HS-5 (cell line): ENCODE measurements at regions not wholly inside any gene's neighbourhood (a gene's known extent, or its start where the extent isn't known, plus 50 kb on each side); places are given as distances from the start of the nearest gene placed in this dataset.

Experiments used
- DNase-seq: peaks from one replicate; pipeline ENCODE4 v3.0.0-alpha.2; 2012; ENCODE audit warnings: low read depth

DNA sequence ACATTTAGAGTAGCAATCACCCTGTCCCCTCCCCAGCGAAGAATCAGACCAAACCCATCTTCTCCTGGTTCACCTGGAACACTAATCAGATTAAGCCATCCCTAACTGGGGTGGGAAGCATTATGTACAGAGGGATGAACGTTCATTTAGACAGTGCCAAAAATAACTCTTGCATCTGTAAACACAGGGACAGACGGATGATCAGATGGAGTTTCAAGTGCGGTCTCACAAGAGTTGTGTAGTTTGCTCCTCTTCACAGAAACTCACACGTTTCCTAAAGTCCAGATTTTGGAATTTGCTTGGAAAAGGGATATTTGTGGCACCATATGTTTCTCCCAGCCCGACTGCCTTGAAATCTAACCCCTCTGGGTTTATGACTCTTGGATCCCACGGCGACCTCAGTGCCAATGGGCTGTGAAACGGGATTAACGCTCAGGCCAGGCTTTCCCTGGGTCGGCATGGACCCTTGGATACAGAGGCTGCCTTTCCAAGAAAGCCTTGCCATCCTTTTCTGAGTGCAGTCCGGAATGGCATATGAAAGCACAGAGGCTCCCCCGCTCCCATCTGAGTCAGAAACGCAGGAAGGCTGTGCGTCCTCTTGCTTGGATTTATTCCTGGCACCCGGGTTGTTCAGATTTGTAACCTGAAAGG is 293.2 kb upstream of the HABP2 start:
- no peak for DNase-seq

DNA sequence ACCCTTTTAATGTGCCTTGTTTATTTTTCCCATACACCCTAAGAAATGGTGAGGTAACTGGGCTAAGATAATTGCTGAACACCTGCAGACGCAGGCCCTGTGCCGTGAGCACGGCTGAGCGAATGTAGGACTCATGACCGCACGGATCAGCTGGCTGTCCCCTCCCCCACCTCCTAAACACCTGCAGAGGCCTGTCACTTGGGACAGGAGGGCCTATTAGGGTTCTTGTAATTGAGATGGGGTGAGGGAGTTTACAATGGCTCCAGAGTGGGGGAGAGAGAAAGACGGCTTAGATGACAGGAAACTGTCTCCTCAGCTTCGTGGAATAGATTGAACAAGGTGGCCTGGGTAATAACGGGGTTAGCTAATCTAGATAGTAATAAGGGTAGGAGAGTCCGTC is 291.7 kb upstream of the HABP2 start:
- no peak for DNase-seq

DNA sequence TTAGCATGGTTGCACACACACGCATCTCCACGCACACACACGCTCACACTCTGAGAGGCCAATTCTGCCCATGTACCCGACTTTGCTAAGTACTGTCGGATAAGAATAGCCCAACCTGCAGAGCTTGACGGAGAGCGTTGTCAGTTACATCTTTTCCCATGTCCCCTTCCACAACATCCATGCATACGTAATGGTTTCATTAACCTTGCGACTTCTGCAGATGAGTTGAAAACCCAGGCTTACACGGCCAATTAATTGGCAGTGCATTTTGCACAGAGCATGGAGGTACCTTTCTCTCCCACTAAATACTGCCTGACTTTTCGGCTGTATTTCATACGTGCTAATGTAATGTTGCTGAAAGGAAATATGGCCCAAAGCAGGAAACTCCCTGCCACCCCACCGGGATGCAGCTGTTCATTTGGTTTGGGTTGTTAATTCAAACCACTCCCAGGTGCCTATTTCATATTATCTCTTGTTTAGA is 291.2 kb upstream of the HABP2 start:
- DNase-seq: no peak

DNA sequence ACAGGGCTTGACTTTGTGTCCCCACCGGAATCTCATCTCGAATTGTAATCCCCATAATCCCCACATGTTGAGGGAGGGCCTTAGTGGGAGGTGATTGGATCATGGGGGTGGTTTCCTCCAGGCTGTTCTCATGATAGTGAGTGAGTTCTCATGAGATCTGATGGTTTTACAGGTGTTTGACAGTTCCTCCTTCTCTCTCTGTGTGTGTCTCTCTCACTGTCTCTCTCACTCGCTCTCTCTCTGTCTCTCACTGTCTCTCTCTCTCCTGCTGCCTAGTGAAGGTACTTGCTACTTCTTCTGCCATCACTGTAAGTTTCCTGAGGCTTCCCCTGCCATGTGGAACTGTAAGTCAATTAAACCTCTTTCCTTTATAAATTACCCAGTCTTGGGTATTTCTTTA is 289.8 kb upstream of the HABP2 start:
- no peak for DNase-seq

DNA sequence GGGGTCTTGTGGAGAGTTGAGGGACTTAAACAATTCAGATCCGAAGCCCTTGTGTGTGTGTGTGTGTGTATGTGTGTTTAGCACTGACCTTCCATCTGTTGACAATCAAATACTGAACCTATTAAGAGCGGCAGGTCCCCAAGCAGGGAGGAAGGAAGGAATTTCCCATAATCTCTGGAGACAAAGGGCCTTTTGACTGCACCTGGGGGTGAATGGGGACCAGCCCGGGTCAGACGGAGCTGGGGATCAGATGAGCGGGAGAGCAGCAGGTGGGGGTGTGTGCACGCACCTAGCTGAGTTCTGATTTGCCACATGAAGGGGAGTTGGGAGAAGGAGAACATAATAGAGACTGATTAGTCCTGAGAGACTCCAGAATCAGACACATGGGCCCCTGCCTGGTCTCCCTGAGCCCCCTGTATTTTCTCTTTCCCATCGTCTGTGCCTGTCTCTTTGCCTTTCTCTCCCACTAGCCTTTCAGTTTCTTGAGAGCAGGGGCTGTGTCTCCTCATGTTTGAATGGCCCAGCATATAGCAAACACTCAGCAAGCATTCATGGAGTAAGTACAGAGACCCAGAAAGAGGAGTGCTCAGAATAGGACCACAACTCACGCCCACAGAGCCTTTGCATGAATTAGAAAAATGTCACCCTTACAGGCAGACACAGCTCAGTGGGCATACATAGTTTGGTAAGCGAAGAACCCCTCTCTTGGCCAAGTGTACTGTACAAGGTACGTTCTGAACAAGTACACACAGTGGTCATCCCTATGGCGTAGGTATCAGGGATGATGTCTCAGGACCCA is 288.3 kb upstream of the HABP2 start:
- DNase-seq: no peak

DNA sequence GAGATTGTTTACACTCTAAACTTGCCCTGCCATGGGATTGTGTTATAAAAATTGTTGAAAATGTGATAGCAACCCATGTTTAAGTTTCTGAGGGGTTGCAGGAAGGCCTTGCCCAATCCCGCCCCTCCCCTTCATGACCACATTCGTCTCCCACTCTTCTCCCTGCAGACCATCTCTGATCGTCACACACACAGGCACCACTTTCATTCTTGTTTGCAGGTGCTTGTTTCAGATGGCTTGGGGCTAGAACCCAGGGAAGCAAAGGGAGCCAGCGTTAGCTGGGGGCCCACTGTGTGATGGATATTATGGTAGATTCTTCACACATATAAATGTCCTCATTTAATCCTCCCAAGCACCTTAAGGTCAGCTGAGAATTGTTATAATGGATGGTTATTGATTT is 286.7 kb upstream of the HABP2 start:
- DNase-seq: no peak

DNA sequence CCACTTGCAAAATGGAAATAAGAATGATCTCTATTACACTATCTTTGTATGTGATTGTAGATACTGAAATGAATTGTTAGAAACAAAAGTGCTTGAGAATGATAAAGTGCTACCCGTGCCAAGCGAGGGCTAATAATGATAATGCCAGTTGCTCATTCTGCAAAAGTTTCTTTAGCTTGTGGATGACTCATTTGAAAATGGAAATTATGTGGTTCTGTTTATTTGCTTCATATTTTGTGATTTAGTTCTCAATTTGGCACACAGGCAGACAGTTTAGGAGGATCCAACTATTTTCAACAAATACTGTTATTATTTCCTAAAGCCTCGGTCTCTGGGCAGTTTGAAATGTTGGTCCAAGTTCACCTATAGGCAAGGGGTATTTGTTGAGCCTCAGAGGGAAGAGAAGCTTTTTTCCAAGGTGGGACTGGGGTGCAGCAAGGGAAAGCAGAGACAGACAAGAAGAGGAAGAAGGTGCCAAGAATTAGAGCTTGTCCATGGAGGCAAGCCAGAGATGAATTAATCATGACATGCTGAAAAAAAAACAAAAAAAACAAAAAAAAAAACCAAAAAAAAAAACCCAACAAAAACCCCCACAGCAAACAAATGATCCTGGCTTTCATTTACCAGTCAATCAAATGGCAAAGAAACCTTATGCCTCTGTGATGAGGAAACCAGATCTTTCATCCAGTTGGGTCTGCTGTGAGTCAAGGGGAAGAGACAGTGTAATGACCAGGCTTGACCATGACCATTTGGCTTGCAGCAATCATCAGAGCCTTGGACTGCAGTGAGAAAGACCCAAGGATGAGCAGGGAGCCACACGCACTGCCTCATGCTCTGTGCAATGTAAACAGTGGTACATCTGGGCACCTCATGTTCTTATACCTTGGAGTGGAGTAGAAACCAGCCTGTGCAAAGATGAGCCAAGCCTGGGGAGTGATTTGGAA is 285.0 kb upstream of the HABP2 start:
- DNase-seq: no peak

DNA sequence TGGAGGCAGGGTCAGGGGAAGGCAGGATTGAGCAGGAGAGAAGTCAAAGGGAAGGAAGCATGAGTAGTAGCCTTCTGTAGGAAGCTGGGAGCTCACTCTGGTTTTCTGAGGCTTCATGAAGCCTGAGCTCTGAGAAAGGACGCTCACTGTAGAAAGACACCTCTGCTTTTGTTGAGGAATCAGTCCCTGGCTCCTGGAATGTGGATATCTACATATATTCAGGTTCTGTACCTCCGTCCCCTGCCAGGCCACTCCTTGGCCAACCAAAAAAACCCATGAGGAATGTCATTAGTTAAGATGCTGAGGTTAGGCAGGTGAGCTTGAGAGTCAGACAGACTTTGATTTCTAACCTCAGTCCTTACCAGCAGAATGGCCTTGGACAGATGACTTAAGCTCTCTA is 283.5 kb upstream of the HABP2 start:
- no peak for DNase-seq

DNA sequence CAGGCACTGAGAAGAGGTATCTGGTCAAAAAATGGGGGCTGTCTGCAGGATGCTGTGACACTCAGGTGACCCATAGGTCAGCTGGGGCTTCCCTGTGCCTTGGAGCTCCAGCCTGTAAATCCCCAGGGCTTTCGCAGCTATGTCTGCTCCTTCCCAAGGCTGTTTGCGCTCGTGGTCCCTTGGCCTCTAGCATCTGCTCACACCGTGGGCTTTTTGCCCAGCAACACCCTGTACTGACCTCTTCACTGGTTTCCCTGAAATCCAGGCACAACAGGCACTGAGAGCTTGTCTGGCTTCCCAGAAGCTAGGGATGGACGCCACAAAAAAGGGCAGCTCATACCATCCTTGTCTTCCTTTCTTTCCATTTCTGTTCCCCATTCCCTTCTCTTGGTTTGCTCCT is 280.3 kb upstream of the HABP2 start:
- no peak for DNase-seq

DNA sequence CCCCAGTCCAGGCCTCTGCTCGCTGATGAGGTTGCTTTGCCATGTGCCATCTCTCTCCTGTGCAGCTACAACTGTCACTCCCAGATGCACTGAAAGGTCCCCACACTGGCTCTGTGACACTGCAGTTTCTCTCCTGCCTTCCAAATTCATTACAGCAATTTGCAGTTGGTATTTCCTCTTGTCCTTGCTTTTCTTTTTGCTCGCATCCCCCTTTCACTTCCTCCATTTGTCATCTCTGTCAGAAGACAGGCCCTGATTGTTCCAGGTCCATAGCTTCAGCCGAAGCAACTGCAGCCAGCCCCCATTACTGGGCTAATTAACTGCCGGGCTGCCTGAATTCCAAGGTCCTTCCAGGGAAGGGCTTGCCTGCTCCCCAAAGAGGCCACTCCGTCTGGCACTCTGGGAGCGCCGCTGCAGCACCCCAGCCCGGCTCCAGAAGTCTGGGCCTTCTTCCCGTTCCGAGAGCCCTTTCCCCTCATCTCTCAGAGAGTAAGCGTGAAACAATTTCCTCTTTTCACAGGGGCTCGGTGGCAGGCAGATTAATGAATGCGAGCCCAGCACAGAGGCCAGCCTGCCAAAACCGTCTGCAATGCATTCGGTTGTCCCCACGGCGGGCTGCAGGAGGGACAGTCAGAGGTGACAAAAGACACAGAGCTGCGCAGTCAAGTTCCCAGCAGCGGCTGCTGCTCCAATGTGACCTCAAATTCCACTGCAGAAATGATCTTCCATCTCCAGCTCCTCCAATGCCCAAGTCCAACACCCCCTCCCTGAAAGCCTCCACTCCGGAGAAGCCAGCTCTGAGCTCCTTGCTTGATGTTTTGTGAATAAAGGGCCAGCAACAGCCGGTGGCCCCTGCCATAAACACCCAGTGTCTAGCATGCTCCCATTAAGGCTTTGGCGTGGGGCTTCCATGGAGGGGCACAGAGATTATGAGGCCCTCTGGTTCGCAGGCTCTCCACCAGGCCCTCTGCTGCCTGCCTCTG is 279.4 kb upstream of the HABP2 start:
- no peak for DNase-seq

DNA sequence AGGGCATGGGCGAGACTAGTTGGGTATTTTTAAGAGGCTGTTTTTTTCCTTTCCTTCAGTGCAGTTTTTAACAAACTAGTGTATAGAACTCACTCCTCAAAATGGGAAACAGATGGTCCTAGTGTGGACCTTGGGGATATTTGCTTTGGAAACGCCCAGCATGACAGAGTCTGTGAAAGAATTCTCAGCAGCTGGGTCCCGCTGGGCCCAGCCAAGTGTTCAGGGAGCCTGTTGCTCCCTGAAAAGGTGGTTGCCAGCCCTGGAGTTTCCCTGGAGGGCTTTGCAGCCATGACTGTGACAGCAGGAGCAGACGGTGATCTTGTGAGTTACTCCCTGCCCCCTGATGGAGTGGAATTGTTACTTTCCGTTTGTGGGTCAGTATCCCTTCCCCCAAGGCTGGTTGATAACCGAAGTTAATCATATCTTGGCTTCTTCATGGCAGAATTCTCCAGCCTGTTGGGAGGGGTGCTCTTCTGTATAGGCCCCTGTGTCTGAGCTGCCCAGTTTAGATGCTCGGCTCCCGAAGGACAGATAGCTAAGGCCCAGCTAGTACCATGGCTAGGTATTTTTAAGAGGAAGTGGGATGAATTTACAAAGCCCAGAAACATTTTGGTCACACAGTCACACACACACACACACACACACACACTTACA is 278.6 kb upstream of the HABP2 start:
- no peak for DNase-seq

DNA sequence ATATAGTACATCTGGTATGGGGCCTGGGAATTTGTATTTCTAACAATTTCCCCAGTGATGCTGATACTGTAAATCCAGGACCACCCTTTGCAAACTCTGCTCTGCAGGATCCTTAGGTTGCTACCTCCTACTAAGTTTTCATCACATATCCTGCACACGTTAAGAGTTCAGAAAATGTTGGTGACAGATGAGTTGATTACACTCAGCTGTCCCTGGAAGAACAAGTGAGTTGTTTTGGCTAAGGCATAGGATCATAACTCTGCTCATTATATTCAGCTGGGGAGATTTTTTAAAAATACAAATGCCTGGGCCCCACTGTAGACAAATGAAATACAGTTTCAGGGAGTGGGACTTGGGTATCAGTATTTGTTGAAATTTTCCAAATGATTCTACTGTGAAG is 274.6 kb upstream of the HABP2 start:
- no peak for DNase-seq

DNA sequence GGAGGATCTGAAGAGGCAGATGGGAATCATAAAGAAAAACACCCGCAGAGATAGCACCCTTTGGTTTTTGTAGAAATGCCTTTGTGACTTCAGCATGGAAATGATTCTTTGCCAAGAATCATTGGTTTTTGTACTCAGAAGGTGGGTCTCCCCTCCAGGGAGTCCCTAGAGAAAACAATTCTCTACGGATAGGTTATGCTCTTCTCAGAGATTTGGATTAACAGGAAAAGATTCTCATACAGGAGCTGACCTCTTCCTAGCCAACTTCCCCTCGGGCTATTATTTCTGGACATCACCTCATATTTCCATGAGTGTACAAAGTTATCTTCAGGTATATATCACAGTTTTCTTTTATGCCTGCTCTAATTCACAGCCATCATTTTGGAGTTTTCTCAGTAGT is 274.2 kb upstream of the HABP2 start:
- DNase-seq: no peak

DNA sequence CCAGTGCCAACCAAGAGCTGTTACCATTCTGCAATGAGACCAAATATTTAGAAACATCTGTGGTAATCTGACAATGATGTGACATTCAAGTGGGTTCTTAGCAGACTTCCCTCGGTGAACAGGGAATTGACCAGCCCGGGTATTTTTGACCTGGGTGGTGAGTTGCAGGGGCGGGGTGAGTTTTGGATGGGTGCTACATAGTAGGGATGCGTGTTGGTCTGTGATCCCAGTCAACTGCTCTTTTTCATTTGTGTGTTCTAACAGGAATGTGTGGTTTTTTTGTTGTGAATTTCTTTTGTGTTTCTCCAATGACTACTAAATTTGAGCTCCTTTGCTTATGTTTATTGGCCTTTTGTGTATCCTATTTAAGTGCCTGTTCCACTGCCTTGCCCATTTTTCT is 273.6 kb upstream of the HABP2 start:
- DNase-seq: no peak

DNA sequence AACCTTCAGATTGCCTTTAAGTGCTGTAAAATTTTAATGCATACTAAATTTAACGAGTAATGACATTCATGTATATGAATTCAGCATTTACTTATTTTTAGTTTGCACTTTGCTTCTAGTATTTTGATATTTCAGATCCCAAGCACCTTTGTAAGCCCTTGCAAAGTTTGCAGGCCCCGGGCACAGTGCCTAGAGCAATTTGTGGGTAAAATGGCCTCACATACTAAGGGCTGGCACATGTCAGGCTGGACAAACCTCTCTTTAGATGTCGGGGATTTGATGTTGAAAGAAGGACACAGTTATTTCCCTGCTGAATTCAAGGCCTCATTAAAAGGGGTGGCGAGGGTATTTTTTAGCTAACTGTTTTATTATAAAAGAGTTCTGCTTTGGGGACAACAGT is 270.3 kb upstream of the HABP2 start:
- no peak for DNase-seq

DNA sequence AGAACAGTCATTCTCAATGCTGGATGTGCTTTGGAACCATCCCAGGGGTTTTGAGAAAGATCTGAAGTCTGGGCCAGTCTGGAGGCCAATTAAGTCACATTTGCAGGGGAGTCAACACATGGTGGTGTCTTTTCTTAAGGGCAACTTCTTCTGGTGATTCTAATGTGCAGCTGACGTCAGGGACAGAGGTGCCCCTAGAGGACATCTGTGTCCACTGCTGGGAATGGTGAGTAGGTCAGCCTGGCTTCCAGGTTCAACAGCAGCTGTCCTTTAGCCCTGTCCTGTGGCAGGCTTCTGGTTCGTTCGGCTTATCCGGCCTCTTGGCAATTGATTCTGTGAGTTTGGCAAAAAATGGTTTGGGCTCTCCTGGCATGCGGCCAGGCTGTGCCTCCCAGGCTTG is 269.7 kb upstream of the HABP2 start:
- no peak for DNase-seq

DNA sequence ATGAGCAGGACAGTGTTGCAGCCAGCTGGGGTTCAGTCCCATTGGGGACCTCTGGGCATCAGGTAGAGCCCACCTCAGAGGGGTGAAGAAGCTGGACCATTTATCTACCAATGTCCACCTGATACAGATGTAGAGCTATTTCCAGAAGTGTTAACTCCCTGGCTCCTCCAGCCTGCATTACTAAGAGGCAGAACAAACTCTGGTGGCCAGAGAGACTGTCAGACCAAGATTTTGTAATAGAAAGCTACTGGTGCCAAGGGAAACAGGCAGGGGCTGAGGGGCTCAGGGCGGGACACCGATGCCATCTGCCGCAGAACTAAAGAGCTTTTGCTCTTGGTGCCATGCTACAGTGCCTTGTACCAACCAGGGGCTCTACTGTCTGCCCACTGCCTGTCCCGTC is 268.2 kb upstream of the HABP2 start:
- DNase-seq: no peak

DNA sequence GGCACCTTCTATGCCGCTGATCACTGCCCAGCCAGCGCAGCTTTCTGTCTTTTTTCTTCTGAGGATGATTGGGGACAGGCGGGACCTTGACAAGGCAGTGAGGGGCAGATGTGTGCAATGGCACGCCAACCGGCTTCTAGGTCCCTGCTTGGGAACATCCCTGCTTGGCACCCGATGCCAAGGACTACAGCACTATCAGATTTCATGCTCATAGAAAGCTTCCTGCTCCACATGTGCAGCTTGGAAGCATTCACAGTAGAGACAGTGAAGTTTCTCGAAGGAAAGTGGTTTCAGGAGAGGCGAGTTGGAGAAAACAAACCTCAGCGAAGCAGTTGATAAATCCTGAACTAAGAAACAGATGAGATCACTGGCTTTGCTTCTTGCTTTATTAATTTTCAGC is 267.5 kb upstream of the HABP2 start:
- DNase-seq: no peak

DNA sequence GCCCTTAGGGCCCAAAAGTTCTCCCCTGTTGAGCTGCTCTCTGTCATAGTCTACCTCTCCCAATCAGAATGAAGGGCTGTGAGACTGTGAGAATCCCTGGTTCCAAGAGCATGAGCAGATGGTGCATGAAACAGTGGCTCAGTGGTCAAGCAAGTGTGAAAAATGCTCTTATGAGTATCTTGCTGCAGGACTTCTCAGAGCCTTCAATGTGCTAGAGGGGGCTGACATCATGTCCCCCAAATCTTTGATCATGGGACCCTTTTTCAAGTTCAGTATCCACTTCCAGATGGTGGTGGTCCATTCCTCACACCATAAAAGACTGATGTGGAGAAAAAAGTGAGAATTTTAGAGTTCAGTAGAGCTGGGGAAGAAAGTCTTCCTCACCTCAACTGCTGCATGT is 265.3 kb upstream of the HABP2 start:
- no peak for DNase-seq

DNA sequence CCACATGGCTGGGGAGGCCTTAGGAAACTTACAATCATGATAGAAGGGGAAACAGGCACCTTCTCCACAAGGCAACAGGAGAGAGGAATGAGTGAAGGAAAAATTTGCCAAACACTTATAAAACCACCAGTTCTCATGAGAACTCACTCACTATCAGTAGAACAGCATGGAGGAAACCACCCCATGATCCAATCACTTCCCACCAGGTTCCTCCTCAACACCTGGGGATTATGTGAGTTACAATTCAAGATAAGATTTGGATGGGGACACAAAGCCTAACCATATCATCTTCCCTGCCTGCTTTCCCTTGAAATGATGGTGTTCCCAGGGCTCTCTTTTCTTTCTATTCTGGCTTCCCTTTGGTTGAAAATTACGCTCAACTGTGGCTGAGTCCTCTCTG is 262.7 kb upstream of the HABP2 start:
- no peak for DNase-seq

DNA sequence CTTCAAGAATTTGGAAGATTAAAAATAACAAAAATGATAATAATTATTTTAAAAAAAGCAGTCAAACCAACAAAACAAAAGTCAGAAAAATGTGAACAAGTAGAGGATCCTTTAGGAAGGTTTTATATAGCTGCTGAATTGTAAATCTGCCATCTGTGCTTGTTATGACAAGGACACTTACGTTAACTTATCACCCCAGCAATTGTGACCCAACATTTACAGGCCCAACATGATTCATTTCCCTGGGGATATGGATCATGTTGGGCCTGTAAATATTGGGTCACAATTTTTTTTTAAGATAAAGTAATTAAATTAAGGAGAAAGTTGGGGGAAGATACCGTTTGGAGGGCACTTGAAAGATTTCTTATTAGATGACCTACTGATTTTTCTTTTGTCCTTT is 261.4 kb upstream of the HABP2 start:
- no peak for DNase-seq
